ENCODE measurements at regions not wholly inside any gene's neighbourhood (a gene's known extent, or its start where the extent isn't known, plus 50 kb on each side); places are given as distances from the start of the nearest gene placed in this dataset.

- H3K9ac ChIP-seq (ENCODE audit: low read length in 2 of 2): no peak overlapping the region
- H3K4me3 ChIP-seq (ENCODE audit: low read length in 2 of 2): no peak overlapping the region
- H3K27me3 ChIP-seq (ENCODE audit: control insufficient read depth in 1 of 2, insufficient read depth in 2 of 2, low read length in 2 of 2): no peaks in the 10 kb centered on the region
- H3K4me1 ChIP-seq (ENCODE audit: control insufficient read depth, insufficient read depth, low read length): no peaks in the 10 kb centered on the region
- H3K27ac ChIP-seq (ENCODE audit: low read length): no peak overlapping the region
- H3K36me3 ChIP-seq (ENCODE audit: control insufficient read depth in 2 of 2, insufficient read depth in 2 of 2, low read length in 2 of 2): no peaks in the 10 kb centered on the region
- no peaks in the 10 kb centered on the region for H3K9me3 ChIP-seq (ENCODE audit: control insufficient read depth in 2 of 2, low read length in 2 of 2)
These were observed 1943.8 kb upstream of the PIK3C3 start for GRCh38 chr18:40011201-40011600.

- Histone ChIP-seq H3K4me3 (ENCODE audit: low read length in 2 of 2) (no peak overlapping the region), H3K27ac (ENCODE audit: low read length) (no peak overlapping the region), H3K9me3 (ENCODE audit: control insufficient read depth in 2 of 2, low read length in 2 of 2) (no peaks in the 10 kb centered on the region), H3K4me1 (ENCODE audit: control insufficient read depth, insufficient read depth, low read length) (no peaks in the 10 kb centered on the region), H3K9ac (ENCODE audit: low read length in 2 of 2) (no peak overlapping the region), H3K27me3 (ENCODE audit: control insufficient read depth in 1 of 2, insufficient read depth in 2 of 2, low read length in 2 of 2) (no peaks in the 10 kb centered on the region), H3K36me3 (ENCODE audit: control insufficient read depth in 2 of 2, insufficient read depth in 2 of 2, low read length in 2 of 2) (no peaks in the 10 kb centered on the region)
These were observed 1948.4 kb upstream of the PIK3C3 start for GRCh38 chr18:40006634-40007033.

- no peaks in the 10 kb centered on the region for H3K36me3 ChIP-seq (ENCODE audit: control insufficient read depth in 2 of 2, insufficient read depth in 2 of 2, low read length in 2 of 2)
- H3K9ac ChIP-seq (ENCODE audit: low read length in 2 of 2): no peak overlapping the region
- H3K9me3 ChIP-seq (ENCODE audit: control insufficient read depth in 2 of 2, low read length in 2 of 2): no peaks in the 10 kb centered on the region
- no peaks in the 10 kb centered on the region for H3K27me3 ChIP-seq (ENCODE audit: control insufficient read depth in 1 of 2, insufficient read depth in 2 of 2, low read length in 2 of 2)
- no peak overlapping the region for H3K27ac ChIP-seq (ENCODE audit: low read length)
- H3K4me3 ChIP-seq (ENCODE audit: low read length in 2 of 2): no peak overlapping the region
- no peaks in the 10 kb centered on the region for H3K4me1 ChIP-seq (ENCODE audit: control insufficient read depth, insufficient read depth, low read length)
These were observed 1950.8 kb upstream of the PIK3C3 start for GRCh38 chr18:40004246-40004645.

- Histone ChIP-seq H3K9ac (ENCODE audit: low read length in 2 of 2) (no peak overlapping the region), H3K27me3 (ENCODE audit: control insufficient read depth in 1 of 2, insufficient read depth in 2 of 2, low read length in 2 of 2) (no peaks in the 10 kb centered on the region), H3K4me3 (ENCODE audit: low read length in 2 of 2) (no peak overlapping the region), H3K4me1 (ENCODE audit: control insufficient read depth, insufficient read depth, low read length) (no peaks in the 10 kb centered on the region), H3K27ac (ENCODE audit: low read length) (no peak overlapping the region), H3K9me3 (ENCODE audit: control insufficient read depth in 2 of 2, low read length in 2 of 2) (no peaks in the 10 kb centered on the region), H3K36me3 (ENCODE audit: control insufficient read depth in 2 of 2, insufficient read depth in 2 of 2, low read length in 2 of 2) (no peaks in the 10 kb centered on the region)
These were observed 1956.7 kb upstream of the PIK3C3 start for GRCh38 chr18:39998317-39998716.

- Histone ChIP-seq H3K4me3 (ENCODE audit: low read length in 2 of 2) (no peak overlapping the region), H3K36me3 (ENCODE audit: control insufficient read depth in 2 of 2, insufficient read depth in 2 of 2, low read length in 2 of 2) (no peaks in the 10 kb centered on the region), H3K27me3 (ENCODE audit: control insufficient read depth in 1 of 2, insufficient read depth in 2 of 2, low read length in 2 of 2) (no peaks in the 10 kb centered on the region), H3K27ac (ENCODE audit: low read length) (no peak overlapping the region), H3K4me1 (ENCODE audit: control insufficient read depth, insufficient read depth, low read length) (no peaks in the 10 kb centered on the region), H3K9ac (ENCODE audit: low read length in 2 of 2) (no peak overlapping the region), H3K9me3 (ENCODE audit: control insufficient read depth in 2 of 2, low read length in 2 of 2) (no peaks in the 10 kb centered on the region)
These were observed 1960.5 kb upstream of the PIK3C3 start for GRCh38 chr18:39994498-39994897.

GRCh38 chr18:39991696-39992265, 1963.3 kb upstream of the PIK3C3 start:
- Histone ChIP-seq H3K9me3 (ENCODE audit: control insufficient read depth in 2 of 2, low read length in 2 of 2) (no peaks in the 10 kb centered on the region), H3K36me3 (ENCODE audit: control insufficient read depth in 2 of 2, insufficient read depth in 2 of 2, low read length in 2 of 2) (no peaks in the 10 kb centered on the region), H3K27ac (ENCODE audit: low read length) (no peak overlapping the region), H3K4me3 (ENCODE audit: low read length in 2 of 2) (no peak overlapping the region), H3K4me1 (ENCODE audit: control insufficient read depth, insufficient read depth, low read length) (no peaks in the 10 kb centered on the region), H3K27me3 (ENCODE audit: control insufficient read depth in 1 of 2, insufficient read depth in 2 of 2, low read length in 2 of 2) (no peaks in the 10 kb centered on the region), H3K9ac (ENCODE audit: low read length in 2 of 2) (no peak overlapping the region)

GRCh38 chr18:39990540-39990939, 1964.5 kb upstream of the PIK3C3 start:
- Histone ChIP-seq H3K4me3 (ENCODE audit: low read length in 2 of 2) (no peak overlapping the region), H3K27me3 (ENCODE audit: control insufficient read depth in 1 of 2, insufficient read depth in 2 of 2, low read length in 2 of 2) (no peaks in the 10 kb centered on the region), H3K9ac (ENCODE audit: low read length in 2 of 2) (no peak overlapping the region), H3K27ac (ENCODE audit: low read length) (no peak overlapping the region), H3K9me3 (ENCODE audit: control insufficient read depth in 2 of 2, low read length in 2 of 2) (no peaks in the 10 kb centered on the region), H3K36me3 (ENCODE audit: control insufficient read depth in 2 of 2, insufficient read depth in 2 of 2, low read length in 2 of 2) (no peaks in the 10 kb centered on the region), H3K4me1 (ENCODE audit: control insufficient read depth, insufficient read depth, low read length) (no peaks in the 10 kb centered on the region)

- no peak overlapping the region for H3K4me3 ChIP-seq (ENCODE audit: low read length in 2 of 2)
- no peaks in the 10 kb centered on the region for H3K4me1 ChIP-seq (ENCODE audit: control insufficient read depth, insufficient read depth, low read length)
- no peak overlapping the region for H3K9ac ChIP-seq (ENCODE audit: low read length in 2 of 2)
- H3K9me3 ChIP-seq (ENCODE audit: control insufficient read depth in 2 of 2, low read length in 2 of 2): no peaks in the 10 kb centered on the region
- H3K36me3 ChIP-seq (ENCODE audit: control insufficient read depth in 2 of 2, insufficient read depth in 2 of 2, low read length in 2 of 2): no peaks in the 10 kb centered on the region
- H3K27me3 ChIP-seq (ENCODE audit: control insufficient read depth in 1 of 2, insufficient read depth in 2 of 2, low read length in 2 of 2): no peaks in the 10 kb centered on the region
- no peak overlapping the region for H3K27ac ChIP-seq (ENCODE audit: low read length)
These were observed 1978.3 kb upstream of the PIK3C3 start for GRCh38 chr18:39976771-39977170.

GRCh38 chr18:39972521-39972920, 1982.5 kb upstream of the PIK3C3 start:
- Histone ChIP-seq H3K27me3 (ENCODE audit: control insufficient read depth in 1 of 2, insufficient read depth in 2 of 2, low read length in 2 of 2) (no peaks in the 10 kb centered on the region), H3K9me3 (ENCODE audit: control insufficient read depth in 2 of 2, low read length in 2 of 2) (no peaks in the 10 kb centered on the region), H3K4me3 (ENCODE audit: low read length in 2 of 2) (no peak overlapping the region), H3K27ac (ENCODE audit: low read length) (no peak overlapping the region), H3K36me3 (ENCODE audit: control insufficient read depth in 2 of 2, insufficient read depth in 2 of 2, low read length in 2 of 2) (no peaks in the 10 kb centered on the region), H3K4me1 (ENCODE audit: control insufficient read depth, insufficient read depth, low read length) (no peaks in the 10 kb centered on the region), H3K9ac (ENCODE audit: low read length in 2 of 2) (no peak overlapping the region)

- no peak overlapping the region for H3K4me3 ChIP-seq (ENCODE audit: low read length in 2 of 2)
- H3K27ac ChIP-seq (ENCODE audit: low read length): no peak overlapping the region
- H3K9me3 ChIP-seq (ENCODE audit: control insufficient read depth in 2 of 2, low read length in 2 of 2): no peaks in the 10 kb centered on the region
- H3K9ac ChIP-seq (ENCODE audit: low read length in 2 of 2): no peak overlapping the region
- no peaks in the 10 kb centered on the region for H3K27me3 ChIP-seq (ENCODE audit: control insufficient read depth in 1 of 2, insufficient read depth in 2 of 2, low read length in 2 of 2)
- no peaks in the 10 kb centered on the region for H3K36me3 ChIP-seq (ENCODE audit: control insufficient read depth in 2 of 2, insufficient read depth in 2 of 2, low read length in 2 of 2)
- H3K4me1 ChIP-seq (ENCODE audit: control insufficient read depth, insufficient read depth, low read length): no peaks in the 10 kb centered on the region
These were observed 1985.1 kb upstream of the PIK3C3 start for GRCh38 chr18:39969803-39970494.

GRCh38 chr18:39966275-39966674, 1988.8 kb upstream of the PIK3C3 start:
- no peak overlapping the region for H3K9ac ChIP-seq (ENCODE audit: low read length in 2 of 2)
- H3K27ac ChIP-seq (ENCODE audit: low read length): no peak overlapping the region
- H3K27me3 ChIP-seq (ENCODE audit: control insufficient read depth in 1 of 2, insufficient read depth in 2 of 2, low read length in 2 of 2): no peaks in the 10 kb centered on the region
- H3K4me1 ChIP-seq (ENCODE audit: control insufficient read depth, insufficient read depth, low read length): no peaks in the 10 kb centered on the region
- H3K4me3 ChIP-seq (ENCODE audit: low read length in 2 of 2): no peak overlapping the region
- H3K9me3 ChIP-seq (ENCODE audit: control insufficient read depth in 2 of 2, low read length in 2 of 2): no peaks in the 10 kb centered on the region
- H3K36me3 ChIP-seq (ENCODE audit: control insufficient read depth in 2 of 2, insufficient read depth in 2 of 2, low read length in 2 of 2): no peaks in the 10 kb centered on the region

Data from stomach smooth muscle (tissue), 2 donors.